IPS-18c (cell line): ENCODE measurements at regions not wholly inside any gene's neighbourhood (a gene's known extent, or its start where the extent isn't known, plus 50 kb on each side); places are given as distances from the start of the nearest gene placed in this dataset.

Experiments used
- H3K4me3 ChIP-seq: 2 replicates; pipeline ENCODE4 v1.7.0; 2013; ENCODE audit warnings: low read depth, mild to moderate bottlenecking, low read length, moderate library complexity; ENCODE audit not compliant: insufficient read depth
- H3K9me3 ChIP-seq: one replicate; pipeline ENCODE4 v1.6.1; 2013; ENCODE audit warnings: mild to moderate bottlenecking, low read length, moderate library complexity; ENCODE audit not compliant: control insufficient read depth, insufficient read depth

DNA sequence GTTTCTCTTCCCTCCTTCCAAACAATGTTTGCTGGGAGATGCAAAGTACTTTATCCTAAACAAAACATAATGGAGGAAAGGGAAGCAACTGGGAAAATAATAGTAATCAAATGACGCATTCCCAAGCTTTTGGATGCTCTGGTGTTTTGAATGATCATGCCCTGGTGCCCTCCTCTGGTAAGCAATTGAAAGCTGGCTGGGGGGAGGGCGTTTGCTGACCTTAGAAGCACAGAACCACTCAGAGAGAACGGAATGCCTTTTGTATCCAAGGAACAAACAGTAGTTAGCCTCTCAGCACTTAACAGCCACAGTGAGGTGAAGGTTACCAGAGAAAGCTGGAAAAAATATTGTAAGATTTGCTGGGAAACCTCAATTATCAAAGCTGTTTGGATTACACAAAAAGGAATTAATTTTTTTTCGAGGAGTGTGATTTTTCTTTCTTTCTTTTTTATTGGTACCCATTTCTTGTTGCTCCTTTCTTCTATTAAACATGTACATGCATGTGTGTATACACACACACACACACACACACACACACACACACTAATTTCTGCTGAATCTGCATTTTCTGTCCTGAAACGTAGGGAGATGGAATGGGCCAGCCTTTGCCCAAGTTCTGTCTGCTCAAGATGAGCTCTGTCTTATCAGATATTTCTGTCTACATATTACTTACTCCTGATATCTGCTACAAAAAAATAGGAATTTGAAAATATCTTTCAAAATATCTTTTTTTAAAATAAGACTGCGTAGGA lies 155.8 kb upstream of the IGFBP7 start:
- Histone ChIP-seq H3K9me3 (no peaks in the 10 kb centered on the region), H3K4me3 (no peak overlapping the region)

DNA sequence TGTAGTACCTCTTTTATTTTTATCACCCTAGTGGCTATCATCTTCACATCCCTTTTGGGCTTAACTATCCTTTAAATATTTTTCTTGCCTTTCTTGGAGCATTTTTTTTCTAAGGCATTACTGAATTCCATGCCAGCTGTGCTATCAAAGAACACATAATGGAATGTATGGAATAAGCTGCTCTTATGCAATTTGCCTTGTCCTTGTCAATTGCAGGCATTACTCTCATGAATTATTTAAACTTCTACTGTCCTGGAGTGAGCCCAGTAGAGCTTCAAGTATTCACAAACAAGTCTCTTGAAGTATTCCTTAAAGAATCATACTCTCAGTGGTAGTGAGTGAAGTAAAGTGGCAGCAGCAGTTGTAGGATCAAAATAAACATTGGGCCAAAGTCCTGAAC lies 144.6 kb upstream of the IGFBP7 start:
- no peak overlapping the region for H3K4me3 ChIP-seq
- H3K9me3 ChIP-seq = no peaks in the 10 kb centered on the region

DNA sequence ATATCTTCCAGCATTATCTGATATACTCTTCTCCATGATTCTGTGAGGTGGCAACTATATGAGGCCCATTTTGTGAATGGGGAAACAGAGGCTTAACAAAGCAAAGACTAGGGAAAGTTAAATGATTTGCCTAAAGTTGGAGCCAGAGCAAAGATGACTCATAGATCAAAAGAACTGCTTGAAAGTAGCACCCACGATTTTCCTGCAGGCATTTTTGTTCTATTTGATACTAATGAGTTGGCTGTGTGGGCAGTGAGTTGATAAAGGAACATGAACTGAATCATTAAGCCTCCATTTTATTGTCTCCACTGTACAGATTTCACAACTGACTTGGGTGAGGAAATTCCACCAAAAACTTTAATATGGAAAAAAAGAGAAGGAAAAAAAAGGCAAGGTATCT lies 138.9 kb upstream of the IGFBP7 start:
- H3K4me3 ChIP-seq = no peak overlapping the region
- no peaks in the 10 kb centered on the region for H3K9me3 ChIP-seq

DNA sequence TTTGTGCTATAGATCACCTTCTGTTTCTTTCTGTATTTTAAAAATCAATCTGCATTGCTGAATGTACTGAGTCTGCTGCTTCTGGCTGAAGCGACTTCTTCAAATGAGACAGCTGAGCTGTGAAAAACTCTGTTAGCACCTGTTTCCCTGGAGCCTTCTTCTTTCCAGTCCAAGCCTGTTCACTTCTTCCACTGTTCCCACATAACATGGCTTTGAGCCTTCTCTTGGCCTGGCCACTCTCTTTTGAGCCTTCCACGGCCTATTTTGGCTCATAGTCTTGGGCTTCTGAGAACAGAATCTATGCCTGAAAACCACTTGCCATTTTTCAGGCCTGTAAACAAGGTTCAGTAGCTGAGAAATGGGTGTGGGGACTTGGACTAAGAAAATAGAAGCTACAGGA lies 132.9 kb upstream of the IGFBP7 start:
- H3K4me3 ChIP-seq = no peak overlapping the region
- H3K9me3 ChIP-seq = peaks cover 2% of the 10 kb centered on the region

DNA sequence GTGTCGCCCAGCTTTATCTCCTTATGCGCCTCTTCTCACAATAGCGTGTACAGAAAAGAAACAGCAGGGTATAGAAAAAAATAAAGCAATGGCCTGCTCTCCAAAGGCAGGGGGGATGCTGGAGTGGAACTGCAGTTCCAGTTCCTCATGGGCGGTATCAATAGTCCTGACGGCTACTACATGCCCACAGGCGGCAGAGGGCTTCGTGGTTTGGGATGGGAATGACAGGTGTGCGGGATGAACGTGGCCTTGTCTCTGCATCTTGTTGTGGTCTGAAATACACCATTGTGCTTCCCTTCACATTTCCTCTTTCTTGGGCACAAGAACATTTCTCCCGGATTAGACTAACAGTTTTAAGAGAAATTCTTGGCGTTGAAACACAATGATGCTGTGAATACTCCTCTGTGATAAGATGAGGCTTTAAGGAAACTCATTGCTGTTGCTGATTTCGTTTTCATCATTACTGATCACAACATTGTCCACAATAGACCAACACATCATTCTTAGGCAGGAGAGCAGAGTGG lies 124.1 kb upstream of the IGFBP7 start:
- Histone ChIP-seq H3K4me3 (no peak overlapping the region), H3K9me3 (peaks cover 2% of the 10 kb centered on the region)

DNA sequence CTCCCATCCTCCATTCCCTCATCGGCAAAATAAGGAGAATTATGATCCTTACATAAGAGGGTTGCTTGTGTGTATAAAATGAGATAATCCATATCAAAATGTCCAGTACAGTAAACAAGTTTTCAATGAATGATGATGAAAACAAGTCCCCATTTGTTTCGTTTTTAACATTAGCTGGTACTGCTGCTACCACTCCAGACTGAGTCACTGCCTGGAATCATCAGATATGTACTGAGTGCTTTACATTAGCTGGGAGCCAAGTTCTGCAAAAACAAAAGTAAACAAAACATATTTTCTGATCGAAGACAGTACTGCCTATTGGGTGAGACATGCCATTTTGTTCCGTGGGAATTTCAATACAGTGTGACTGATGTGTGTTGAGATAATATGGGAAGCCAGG lies 123.2 kb upstream of the IGFBP7 start:
- Histone ChIP-seq H3K9me3 (no peaks in the 10 kb centered on the region), H3K4me3 (no peak overlapping the region)

DNA sequence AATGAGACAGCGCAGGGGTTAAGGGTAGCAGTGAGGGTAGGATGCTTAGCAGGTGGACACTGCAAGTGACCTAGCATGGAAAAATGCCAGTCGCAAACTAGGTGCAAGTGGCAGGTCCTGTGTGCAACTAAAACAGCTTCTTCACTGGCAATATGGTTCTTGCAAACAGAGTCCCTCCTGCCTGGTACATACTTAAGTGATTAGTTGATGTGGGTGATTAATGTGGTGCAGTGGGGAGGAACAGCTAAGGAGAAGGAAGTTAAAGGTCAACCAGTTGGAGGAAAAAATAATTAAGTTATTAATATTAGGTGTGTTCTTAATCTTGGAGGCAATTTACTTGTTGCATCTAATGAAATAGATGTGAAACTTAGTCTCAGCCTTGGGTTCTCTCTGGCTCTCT lies 121.6 kb upstream of the IGFBP7 start:
- H3K4me3 ChIP-seq = no peak overlapping the region
- no peaks in the 10 kb centered on the region for H3K9me3 ChIP-seq

DNA sequence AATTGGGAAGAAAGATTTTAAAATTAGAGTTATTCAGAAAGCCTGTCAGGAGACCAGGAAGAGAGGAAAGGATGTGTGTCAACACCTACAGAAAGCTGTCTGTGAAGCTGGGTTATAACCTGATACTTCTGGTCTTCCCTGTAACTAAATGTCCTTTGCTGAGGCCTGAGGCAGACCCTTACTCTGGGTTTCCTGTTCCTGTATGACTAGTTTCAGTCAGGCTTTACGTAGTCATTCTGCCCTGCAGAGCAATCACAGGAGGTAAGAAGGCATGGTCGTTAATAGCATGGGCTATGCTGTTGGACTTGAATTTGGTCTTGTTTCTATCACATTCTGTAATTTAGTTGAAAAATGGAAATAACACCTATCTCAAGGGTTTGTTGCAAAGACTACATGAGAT lies 110.5 kb upstream of the IGFBP7 start:
- Histone ChIP-seq H3K4me3 (no peak overlapping the region), H3K9me3 (no peaks in the 10 kb centered on the region)

DNA sequence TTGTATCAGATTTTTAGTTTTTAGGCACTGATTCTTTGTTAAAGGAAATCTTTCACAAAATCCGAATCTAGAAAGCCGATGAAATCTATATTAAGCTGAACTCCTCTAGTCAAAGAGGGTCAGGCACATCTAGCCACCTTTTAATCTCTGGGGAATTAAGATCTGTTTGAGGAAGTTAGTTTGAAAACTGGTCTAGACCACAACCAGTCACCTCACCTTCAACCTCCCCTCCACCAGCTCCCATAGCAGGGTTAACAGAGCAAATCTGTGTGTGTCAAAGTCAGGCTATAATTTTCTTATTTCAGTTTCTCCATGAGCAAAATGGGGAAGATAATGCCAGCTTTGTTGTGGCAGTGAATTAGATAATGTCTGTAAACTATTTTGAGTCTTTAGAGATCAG lies 110.0 kb upstream of the IGFBP7 start:
- Histone ChIP-seq H3K4me3 (no peak overlapping the region), H3K9me3 (no peaks in the 10 kb centered on the region)

DNA sequence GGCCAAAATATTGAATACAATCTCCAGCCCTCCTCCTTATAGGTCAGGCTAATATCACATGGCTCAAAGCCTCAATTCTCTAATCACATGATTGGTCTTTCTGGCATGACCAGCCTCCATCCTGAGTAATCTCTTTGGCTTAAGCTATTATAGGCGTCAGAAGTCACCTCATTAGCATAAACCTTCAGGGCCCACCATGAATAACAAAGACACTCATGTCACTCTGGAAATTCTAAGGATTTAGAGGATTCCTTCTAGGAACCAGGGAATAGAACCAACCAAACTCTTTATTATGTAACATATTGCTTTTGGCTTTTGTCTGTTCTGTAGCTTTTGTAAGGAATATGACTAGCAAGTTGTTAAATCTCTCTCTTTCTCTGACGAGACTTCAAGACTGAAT lies 109.2 kb upstream of the IGFBP7 start:
- H3K9me3 ChIP-seq = no peaks in the 10 kb centered on the region
- H3K4me3 ChIP-seq = no peak overlapping the region

DNA sequence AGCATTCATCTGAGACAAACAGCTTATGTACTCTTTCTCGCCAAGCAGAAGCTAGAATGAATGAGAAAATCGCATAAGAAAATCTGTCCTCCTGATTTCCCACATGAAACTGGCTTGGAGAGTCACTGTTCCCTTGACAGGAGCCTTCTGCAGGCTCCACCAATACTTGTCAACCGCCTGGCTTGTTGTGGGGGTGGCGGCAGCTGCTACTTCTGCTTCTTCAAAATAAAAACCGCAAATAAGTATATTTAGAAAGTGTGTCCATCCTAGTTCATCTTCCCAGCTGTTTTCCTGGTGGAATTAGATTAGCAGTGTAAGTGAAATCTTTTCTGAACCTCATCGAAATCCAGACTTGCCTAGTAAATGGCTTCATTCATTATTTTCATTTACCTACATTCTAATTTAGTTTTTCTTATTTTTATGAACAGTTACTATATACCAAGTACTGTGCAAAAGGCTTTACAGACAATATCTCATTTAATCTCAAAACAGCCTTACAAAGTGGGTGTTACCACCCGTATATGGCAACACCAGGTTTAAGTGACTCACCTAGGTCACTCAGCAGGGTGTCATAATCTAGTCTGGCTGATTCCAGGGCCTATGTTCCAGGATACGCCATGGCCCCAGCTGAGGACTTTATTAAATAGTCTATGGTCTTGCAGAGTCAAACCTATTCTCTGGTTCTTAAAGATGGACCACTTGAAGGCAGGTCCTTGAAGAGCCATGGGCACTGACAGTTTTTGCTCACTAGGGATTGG lies 104.6 kb upstream of the IGFBP7 start:
- Histone ChIP-seq H3K4me3 (no peak overlapping the region), H3K9me3 (no peaks in the 10 kb centered on the region)

DNA sequence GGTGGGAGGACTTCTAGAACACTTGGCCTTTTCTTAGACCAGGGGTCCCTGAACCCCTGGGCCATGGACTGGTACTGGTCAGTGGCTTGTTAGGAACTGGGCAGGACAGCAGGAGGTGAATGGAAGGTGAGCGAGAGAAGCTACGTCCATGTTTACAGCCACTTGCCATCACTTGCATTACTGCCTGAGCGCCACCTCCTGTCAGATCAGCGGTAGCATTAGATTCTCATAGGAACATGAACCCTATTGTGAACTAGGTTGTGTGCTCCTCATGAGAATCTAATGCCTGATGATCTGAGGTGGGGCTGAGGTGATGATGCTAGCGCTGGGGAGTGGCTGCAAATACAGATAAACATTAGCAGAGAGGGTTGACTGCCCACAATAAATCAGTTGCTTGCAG lies 100.9 kb upstream of the IGFBP7 start:
- Histone ChIP-seq H3K4me3 (no peak overlapping the region), H3K9me3 (no peaks in the 10 kb centered on the region)

DNA sequence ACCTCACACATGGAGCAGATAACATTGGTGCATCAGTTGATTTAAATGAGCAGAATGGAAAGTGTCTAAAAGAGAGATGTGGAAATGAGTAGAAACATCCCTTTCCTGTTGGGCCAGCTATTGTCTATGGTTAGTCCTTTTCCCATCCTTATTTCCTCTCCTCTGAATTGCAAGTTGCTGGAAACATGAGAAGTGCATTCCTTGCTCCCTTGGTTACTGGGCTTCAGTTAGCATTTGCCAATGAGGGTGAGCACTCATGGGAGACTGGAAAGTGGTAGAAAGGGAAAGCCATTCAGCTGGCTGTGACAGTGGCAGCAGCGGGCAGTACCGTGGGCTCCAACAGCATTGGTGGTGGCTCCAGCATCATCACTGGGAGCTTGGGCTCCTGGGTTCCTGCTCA lies 96.0 kb upstream of the IGFBP7 start:
- Histone ChIP-seq H3K9me3 (no peaks in the 10 kb centered on the region), H3K4me3 (no peak overlapping the region)

DNA sequence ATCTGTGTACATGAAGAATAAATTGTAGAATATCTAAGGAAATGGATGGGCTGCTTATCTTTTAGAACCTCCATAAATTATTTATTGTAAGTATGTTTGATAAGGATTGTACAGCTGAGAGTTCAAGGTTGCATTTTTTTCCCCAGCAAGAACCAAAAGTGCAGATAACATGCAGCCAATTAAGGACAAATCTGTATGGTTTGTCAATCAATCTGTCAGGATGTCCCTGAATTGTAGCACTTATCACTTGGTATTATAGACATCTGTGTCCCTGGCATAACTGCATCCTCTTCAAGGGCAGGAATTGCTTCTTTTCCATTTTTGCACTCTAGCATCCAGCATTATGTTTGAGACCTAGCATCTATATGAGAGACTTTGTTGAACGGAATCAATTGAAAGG lies 95.4 kb upstream of the IGFBP7 start:
- H3K9me3 ChIP-seq = no peaks in the 10 kb centered on the region

DNA sequence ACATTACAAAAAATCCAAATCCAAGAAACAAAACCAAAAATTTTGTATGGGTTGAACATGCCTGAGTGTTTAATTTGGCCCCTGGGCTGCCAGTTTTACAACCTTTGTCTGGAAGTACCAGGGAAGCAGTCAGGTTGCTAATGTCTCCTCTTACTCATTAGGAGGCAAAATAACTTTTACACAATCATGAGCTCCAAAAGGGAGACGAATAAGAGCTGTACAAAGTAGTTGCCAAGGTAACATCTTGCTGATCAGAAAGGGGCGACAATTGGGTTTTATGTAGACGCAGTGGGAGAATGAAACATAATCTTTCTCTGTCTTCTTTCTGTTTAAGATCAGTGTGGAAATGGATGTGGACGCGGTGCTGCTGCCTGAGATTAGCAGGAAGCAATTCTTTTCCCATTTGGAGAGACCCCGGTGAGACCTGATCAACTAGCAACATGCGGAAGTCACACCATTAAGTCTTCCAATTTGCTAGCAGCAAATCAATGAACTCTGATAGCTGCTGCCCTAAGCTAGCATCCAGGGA lies 90.7 kb upstream of the IGFBP7 start:
- Histone ChIP-seq H3K9me3 (no peaks in the 10 kb centered on the region), H3K4me3 (no peak overlapping the region)

More for the DNA sequence above, 95.4 kb upstream of the IGFBP7 start:
- no peak overlapping the region for H3K4me3 ChIP-seq

DNA sequence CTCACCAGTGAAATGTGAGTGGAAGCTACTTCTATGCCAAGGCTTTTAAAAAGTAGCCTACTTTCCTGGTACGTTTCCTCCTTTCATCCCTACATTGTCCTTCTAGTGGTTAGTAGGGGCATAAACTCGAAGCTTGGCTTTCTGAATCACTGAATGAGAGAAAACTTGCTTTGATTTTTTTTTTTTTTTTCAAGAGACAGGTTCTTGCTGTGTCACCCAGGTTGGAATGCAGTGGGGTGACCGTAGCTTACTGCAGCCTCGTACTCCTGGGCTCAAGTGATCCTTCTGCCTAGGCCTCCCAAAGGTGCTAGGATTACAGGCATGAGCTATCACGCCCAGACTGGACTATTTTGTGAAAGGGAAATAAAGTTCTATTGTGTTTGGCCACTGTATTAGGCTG lies 89.1 kb upstream of the IGFBP7 start:
- Histone ChIP-seq H3K9me3 (no peaks in the 10 kb centered on the region), H3K4me3 (no peak overlapping the region)

DNA sequence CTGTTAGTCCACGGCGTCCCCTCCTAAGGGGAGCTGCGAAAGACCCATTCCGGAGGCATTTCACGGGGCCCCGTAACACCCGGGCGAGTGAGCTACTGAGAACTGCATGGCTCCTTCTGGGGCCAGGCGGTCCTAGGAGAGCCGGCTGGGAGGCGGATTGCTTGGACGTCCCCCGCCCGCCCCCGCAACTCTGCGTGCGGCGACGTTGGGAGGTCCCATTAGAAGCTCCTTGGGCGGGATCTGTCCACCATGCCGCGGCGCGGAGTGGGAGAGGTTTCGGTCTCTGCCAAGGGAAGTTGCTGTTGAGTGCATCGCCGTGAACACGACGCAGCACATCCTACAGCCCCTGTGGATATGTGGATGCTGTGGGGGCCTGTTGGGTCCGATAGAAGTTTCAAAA lies 85.4 kb upstream of the IGFBP7 start:
- no peaks in the 10 kb centered on the region for H3K9me3 ChIP-seq

DNA sequence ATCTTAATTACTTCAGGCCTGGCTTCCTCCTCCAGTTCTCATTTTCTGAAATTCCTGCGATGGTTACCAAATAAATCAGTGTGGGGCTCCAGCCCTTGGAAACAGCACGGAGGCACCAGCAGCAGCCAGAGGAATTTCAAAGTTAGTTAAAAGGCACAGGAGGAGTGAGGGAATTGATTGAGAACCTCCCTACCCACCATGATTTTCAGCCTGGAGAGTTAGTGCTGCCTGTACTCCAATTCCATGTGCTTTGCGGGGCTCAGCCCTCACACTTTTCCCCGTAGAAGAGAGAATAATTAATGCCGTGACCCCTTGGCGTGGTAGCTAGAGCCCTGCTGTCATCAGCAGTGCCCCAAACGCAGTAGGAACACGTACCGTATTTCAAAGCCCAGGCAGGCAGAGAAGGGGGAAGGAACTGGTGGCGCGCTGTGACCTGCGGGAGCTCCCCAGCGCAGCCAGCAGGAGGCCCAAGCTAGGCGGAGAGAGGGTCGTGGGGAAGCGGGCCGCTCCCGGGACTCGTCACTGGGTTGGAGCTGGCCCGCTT lies 84.0 kb upstream of the IGFBP7 start:
- Histone ChIP-seq H3K9me3 (no peaks in the 10 kb centered on the region), H3K4me3 (no peak overlapping the region; the same call in 1 of the 2 replicates)

More for the DNA sequence above, 85.4 kb upstream of the IGFBP7 start:
- no peak overlapping the region for H3K4me3 ChIP-seq
